ENCODE measurements at regions not wholly inside any gene's neighbourhood (a gene's known extent, or its start where the extent isn't known, plus 50 kb on each side); places are given as distances from the start of the nearest gene placed in this dataset.

GRCh38 chr9:16309469-16310271 lies 560.8 kb downstream of the BNC2 start:
- no peak for ATAC-seq

GRCh38 chr9:16310278-16311110 lies 560.0 kb downstream of the BNC2 start:
- H3K4me3 Mint-ChIP-seq: no peak overlapping the region

More at GRCh38 chr9:16309469-16310271, 560.8 kb downstream of the BNC2 start:
- Mint-ChIP-seq H3K27ac (no peak overlapping the region), H3K36me3 (no peaks in the 10 kb centered on the region), H3K9me3 (no peaks in the 10 kb centered on the region), H3K4me1 (no peaks in the 10 kb centered on the region), H3K27me3 (ENCODE audit: low read depth in 2 of 2) (peaks cover 5% of the 10 kb centered on the region in 2 donors), H3K4me3 (no peak overlapping the region)
- DNase-seq: no peak
- no peak for TF ChIP-seq CTCF (IDR thresholded peaks at IDR 0.05)
- no peak overlapping the region for H3K27ac ChIP-seq (ENCODE audit: low read length)
- H3K36me3 ChIP-seq (ENCODE audit: control insufficient read depth, insufficient read depth, low read length): no peaks in the 10 kb centered on the region
- intact Hi-C loops (cut with micrococcal nuclease): no loop called here
- no peaks in the 10 kb centered on the region for H3K9me3 ChIP-seq (ENCODE audit: control insufficient read depth, insufficient read depth, low read length)
- no peaks in the 10 kb centered on the region for H3K27me3 ChIP-seq (ENCODE audit: control insufficient read depth, insufficient read depth, low read length)
- H3K4me3 ChIP-seq (ENCODE audit: low read length): no peak overlapping the region
- 90% methylated on average over 24 of the region's 24 CpGs for WGBS (ENCODE audit: insufficient coverage)
- H3K4me1 ChIP-seq (ENCODE audit: control insufficient read depth, insufficient read depth, low read length): no peaks in the 10 kb centered on the region

GRCh38 chr9:16312116-16312515 lies 558.4 kb downstream of the BNC2 start:
- ATAC-seq (no peak), DNase-seq (no peak)
- Mint-ChIP-seq H3K4me3 (no peak overlapping the region), H3K27me3 (ENCODE audit: low read depth in 2 of 2) (peaks cover 0 to 2% of the 10 kb centered on the region in 2 donors), H3K36me3 (no peaks in the 10 kb centered on the region), H3K4me1 (no peaks in the 10 kb centered on the region), H3K27ac (no peak overlapping the region), H3K9me3 (no peaks in the 10 kb centered on the region)
- Histone ChIP-seq H3K27ac (ENCODE audit: low read length) (no peak overlapping the region), H3K36me3 (ENCODE audit: control insufficient read depth, insufficient read depth, low read length) (no peaks in the 10 kb centered on the region), H3K9me3 (ENCODE audit: control insufficient read depth, insufficient read depth, low read length) (no peaks in the 10 kb centered on the region), H3K27me3 (ENCODE audit: control insufficient read depth, insufficient read depth, low read length) (no peaks in the 10 kb centered on the region), H3K4me3 (ENCODE audit: low read length) (no peak overlapping the region), H3K4me1 (ENCODE audit: control insufficient read depth, insufficient read depth, low read length) (no peaks in the 10 kb centered on the region)
- intact Hi-C loops (cut with micrococcal nuclease): no loop called here
- no peak for TF ChIP-seq CTCF (IDR thresholded peaks at IDR 0.05)
- WGBS (ENCODE audit: insufficient coverage): 94% methylated on average over 3 of the region's 6 CpGs

More at GRCh38 chr9:16310278-16311110, 560.0 kb downstream of the BNC2 start:
- Mint-ChIP-seq H3K36me3 (no peaks in the 10 kb centered on the region), H3K9me3 (no peaks in the 10 kb centered on the region), H3K27me3 (ENCODE audit: low read depth in 2 of 2) (peaks cover 0 to 7% of the 10 kb centered on the region in 2 donors), H3K4me1 (no peaks in the 10 kb centered on the region), H3K27ac (no peak overlapping the region)
- no peaks in the 10 kb centered on the region for H3K36me3 ChIP-seq (ENCODE audit: control insufficient read depth, insufficient read depth, low read length)
- no peak overlapping the region for H3K4me3 ChIP-seq (ENCODE audit: low read length)
- no peak for TF ChIP-seq CTCF (IDR thresholded peaks at IDR 0.05)
- H3K27me3 ChIP-seq (ENCODE audit: control insufficient read depth, insufficient read depth, low read length): no peaks in the 10 kb centered on the region
- no peaks in the 10 kb centered on the region for H3K9me3 ChIP-seq (ENCODE audit: control insufficient read depth, insufficient read depth, low read length)
- no peak overlapping the region for H3K27ac ChIP-seq (ENCODE audit: low read length)
- WGBS (ENCODE audit: insufficient coverage): 88% methylated on average over 26 of the region's 26 CpGs
- intact Hi-C loops (cut with micrococcal nuclease): no loop called here
- no peaks in the 10 kb centered on the region for H3K4me1 ChIP-seq (ENCODE audit: control insufficient read depth, insufficient read depth, low read length)
- ATAC-seq (no peak), DNase-seq (no peak)
